A549 (cell line): ENCODE measurements at regions not wholly inside any gene's neighbourhood (a gene's known extent, or its start where the extent isn't known, plus 50 kb on each side); places are given as distances from the start of the nearest gene placed in this dataset.

ENCODE experiments used
- ATAC-seq, 2 experiments: fragments of 200-7000 bp in 1 of 2; fragments of >200 bp in 1 of 2; cut with Nextera tagmentation in 1 of 2; cut with Tn5 transposase in 1 of 2; 3 replicates each; pipeline versions ENCODE4 v1.8.0 to v1.9.1; 2018 to 2020; ENCODE audit warnings: mild to moderate bottlenecking in 1 of 2, moderate library complexity in 1 of 2
- CTCF ChIA-PET: fragments of 300-600 bp; sonication (Branson Sonifier 250); formaldehyde crosslinking; extraction: SDS; loops from one replicate; lab custom pipeline; 2021; ENCODE audit warnings: antibody characterized with exemption, inconsistent platforms; lab: Yijun Ruan, JAX
- POLR2A ChIA-PET: fragments of 350-600 bp; formaldehyde crosslinking; extraction: SDS; loops from one replicate; lab custom pipeline; 2021; ENCODE audit warnings: antibody characterized with exemption, inconsistent platforms; lab: Yijun Ruan, JAX
- DNase-seq, 2 experiments: peaks; one replicate each; pipeline versions ENCODE4 v3.0.0 to v3.0.0-alpha.2; 2011 to 2016; ENCODE audit warnings: low read depth in 1 of 2, low spot score in 1 of 2
- FAIRE-seq: peaks from 2 replicates; lab custom pipeline; 2011; peaks lifted over from hg19 to GRCh38; lab: Jason Lieb, UNC
- H3K27ac ChIP-seq, 2 experiments: fragments of >200 bp; sonication (Bioruptor Twin); formaldehyde crosslinking; 3 replicates each; pipeline ENCODE4 v1.5.1; 2016 to 2017
- H3K4me1 ChIP-seq: fragments of >200 bp; sonication (Bioruptor Twin); formaldehyde crosslinking; 3 replicates; pipeline ENCODE4 v1.6.1; 2016
- H3K4me2 ChIP-seq: fragments of >200 bp; sonication (Bioruptor Twin); formaldehyde crosslinking; 3 replicates; pipeline ENCODE4 v1.6.1; 2016
- H3K4me3 ChIP-seq: fragments of >200 bp; sonication (Bioruptor Twin); formaldehyde crosslinking; 3 replicates; pipeline ENCODE4 v1.5.1; 2016
- H3K9me3 ChIP-seq: fragments of >200 bp; sonication (Bioruptor Twin); formaldehyde crosslinking; 3 replicates; pipeline ENCODE4 v1.6.1; 2016
- CBX8 ChIP-seq: fragments of 200-600 bp; sonication (generic); IDR thresholded peaks from 2 replicates; pipeline ENCODE4 v1.6.1; 2016
- CEBPB ChIP-seq, 2 experiments: fragments of >200 bp in 1 of 2; sonication (Bioruptor Twin) in 1 of 2; formaldehyde crosslinking in 1 of 2; IDR thresholded peaks; 2 replicates each; pipeline ENCODE4 v1.6.1; 2012 to 2016
- CHD4 ChIP-seq: fragments of 200-600 bp; sonication (generic); IDR thresholded peaks from 2 replicates; pipeline ENCODE4 v1.6.1; 2016; ENCODE audit warnings: antibody characterized with exemption, mild to moderate bottlenecking, borderline replicate concordance
- E2F6 ChIP-seq: IDR thresholded peaks from 2 replicates; pipeline ENCODE4 v1.6.1; 2012; ENCODE audit warnings: low read depth, borderline replicate concordance
- EHF ChIP-seq: fragments of 250-450 bp; sonication (Bioruptor Pico); IDR thresholded peaks from 2 replicates; pipeline ENCODE4 v1.5.0; 2020; ENCODE audit warnings: mild to moderate bottlenecking
- EP300 ChIP-seq, 2 experiments: fragments of >200 bp; sonication (Bioruptor Twin); formaldehyde crosslinking; IDR thresholded peaks; 2 replicates in 1 of 2; 3 replicates in 1 of 2; pipeline ENCODE4 v1.6.1; 2016 to 2017
- FOSB ChIP-seq: fragments of 250-450 bp; sonication (Bioruptor Pico); IDR thresholded peaks from 2 replicates; pipeline ENCODE4 v1.5.0; 2020; ENCODE audit warnings: mild to moderate bottlenecking, moderate library complexity
- FOXS1 ChIP-seq: fragments of 250-450 bp; sonication (Bioruptor Pico); IDR thresholded peaks from 2 replicates; pipeline ENCODE4 v1.5.0; 2020; ENCODE audit warnings: mild to moderate bottlenecking, moderate library complexity
- GATA3 ChIP-seq: IDR thresholded peaks from 2 replicates; pipeline ENCODE4 v1.6.1; 2012; ENCODE audit warnings: borderline replicate concordance
- HEYL ChIP-seq: fragments of 250-450 bp; sonication (Bioruptor Pico); IDR thresholded peaks from 2 replicates; pipeline ENCODE4 v1.8.0; 2021; ENCODE audit warnings: mild to moderate bottlenecking, moderate library complexity
- HOXA7 ChIP-seq: fragments of 250-450 bp; sonication (Bioruptor Pico); IDR thresholded peaks from 2 replicates; pipeline ENCODE4 v1.5.0; 2020; ENCODE audit warnings: mild to moderate bottlenecking, moderate library complexity
- JUN ChIP-seq, 2 experiments: fragments of >200 bp; sonication (Bioruptor Twin); formaldehyde crosslinking; IDR thresholded peaks; 2 replicates in 1 of 2; 3 replicates in 1 of 2; pipeline ENCODE4 v1.6.1; 2016 to 2017
- JUNB ChIP-seq: fragments of >200 bp; sonication (Bioruptor Twin); formaldehyde crosslinking; IDR thresholded peaks from 2 replicates; pipeline ENCODE4 v1.6.1; 2016
- KDM1A ChIP-seq: fragments of 200-600 bp; sonication (generic); IDR thresholded peaks from 2 replicates; pipeline ENCODE4 v1.6.1; 2016; ENCODE audit warnings: low read depth, mild to moderate bottlenecking
- MAFK ChIP-seq: fragments of 450-650 bp; IDR thresholded peaks from 2 replicates; pipeline ENCODE4 v1.6.1; 2014; ENCODE audit not compliant: partially characterized antibody
- MAX ChIP-seq: IDR thresholded peaks from 2 replicates; pipeline ENCODE4 v1.6.1; 2012
- MAZ ChIP-seq: fragments of 150-350 bp; IDR thresholded peaks from 2 replicates; pipeline ENCODE4 v1.6.1; 2014; ENCODE audit warnings: antibody characterized with exemption, low read depth, low read length, borderline replicate concordance
- NPAS2 ChIP-seq: fragments of 250-450 bp; sonication (Bioruptor Pico); IDR thresholded peaks from 2 replicates; pipeline ENCODE4 v1.8.0; 2022; ENCODE audit warnings: mild to moderate bottlenecking, moderate library complexity, borderline replicate concordance
- NR3C1 ChIP-seq: fragments of >200 bp; sonication (Bioruptor Twin); formaldehyde crosslinking; IDR thresholded peaks from 3 replicates; pipeline ENCODE4 v1.6.1; 2017
- PBX3 ChIP-seq: IDR thresholded peaks from 2 replicates; pipeline ENCODE4 v1.6.1; 2012
- POLR2A ChIP-seq: IDR thresholded peaks from 2 replicates; pipeline ENCODE4 v1.6.1; 2012; ENCODE audit warnings: mild to moderate bottlenecking, low read length
- POLR2AphosphoS2 ChIP-seq: conservative IDR thresholded peaks from 2 replicates; pipeline ENCODE4 v1.6.1; 2012; ENCODE audit warnings: low read length, improper control_type of control experiment, inconsistent platforms
- RFX5 ChIP-seq: fragments of 450-650 bp; IDR thresholded peaks from 2 replicates; pipeline ENCODE4 v1.7.1; 2014; ENCODE audit warnings: antibody characterized with exemption, mild to moderate bottlenecking, moderate library complexity
- SREBF2 ChIP-seq: fragments of 450-650 bp; IDR thresholded peaks from 2 replicates; pipeline ENCODE4 v1.6.1; 2014; ENCODE audit warnings: mild to moderate bottlenecking, moderate library complexity
- TP53 ChIP-seq: fragments of 250-450 bp; sonication (Bioruptor Pico); IDR thresholded peaks from 2 replicates; pipeline ENCODE4 v1.5.0; 2021; ENCODE audit warnings: mild to moderate bottlenecking, moderate library complexity
- ZFP36 ChIP-seq: fragments of 450-650 bp; IDR thresholded peaks from 2 replicates; pipeline ENCODE4 v1.6.1; 2014; ENCODE audit warnings: borderline replicate concordance; ENCODE audit not compliant: partially characterized antibody
- ZSCAN20 ChIP-seq: fragments of 250-450 bp; sonication (Bioruptor Pico); IDR thresholded peaks from 2 replicates; pipeline ENCODE4 v1.8.0; 2022; ENCODE audit warnings: mild to moderate bottlenecking, moderate library complexity
- WGBS: methylation state at CpG from one replicate; pipeline ENCODE4 v1.1.6; 2017; ENCODE audit errors: missing lambda C conversion rate; 5-methylcytosine and 5-hydroxymethylcytosine counted together
- TF ChIP-seq, protein P1 (sequence below): fragments of >200 bp; sonication (Bioruptor Twin); formaldehyde crosslinking; IDR thresholded peaks from 3 replicates; pipeline ENCODE4 v1.6.1; 2016
- TF ChIP-seq, protein P2 (sequence below): fragments of >200 bp; sonication (Bioruptor Twin); formaldehyde crosslinking; IDR thresholded peaks from 2 replicates; pipeline ENCODE4 v1.6.1; 2016
- TF ChIP-seq, protein P3 (sequence below): fragments of 450-650 bp; IDR thresholded peaks from 2 replicates; pipeline ENCODE4 v1.6.1; 2014; ENCODE audit warnings: antibody characterized with exemption

DNA sequence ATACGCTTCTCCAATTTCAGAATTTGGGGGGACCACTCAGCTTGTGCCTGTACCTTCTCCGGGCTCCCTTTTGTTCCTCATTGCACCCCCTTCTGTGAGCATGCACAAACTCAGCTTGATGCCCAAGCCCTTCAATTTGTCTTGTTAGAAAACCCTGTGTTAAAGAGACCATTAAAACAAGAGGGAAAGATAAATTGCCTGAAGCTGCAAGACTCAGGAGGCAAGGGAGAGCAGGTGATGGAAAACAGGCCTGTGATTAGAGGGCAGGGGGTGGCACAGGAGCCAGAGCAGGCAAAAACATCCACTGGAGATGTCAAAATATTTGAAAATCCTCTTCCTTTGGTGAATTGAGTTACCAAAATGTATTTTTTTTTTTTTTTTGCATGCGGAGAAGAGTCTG is 121.7 kb downstream of the MIAT start:
- ATAC-seq = no peak
- FAIRE-seq = no peak
- Histone ChIP-seq H3K9me3 (0 out of 3 replicates have a peak, but pooled peaks cover 2% of the 10 kb centered on the region), H3K27ac (no peak overlapping the region), H3K4me3 (no peak overlapping the region), H3K4me2 (no peak overlapping the region), H3K4me1 (peaks cover 14% of the 10 kb centered on the region)
- TF ChIP-seq POLR2A = no peak
- TF ChIP-seq MAZ = no peak
- TF ChIP-seq EP300 (IDR thresholded peaks at IDR 0.05) = no peak
- TF ChIP-seq MAFK = no peak
- TF ChIP-seq, protein P1, sequence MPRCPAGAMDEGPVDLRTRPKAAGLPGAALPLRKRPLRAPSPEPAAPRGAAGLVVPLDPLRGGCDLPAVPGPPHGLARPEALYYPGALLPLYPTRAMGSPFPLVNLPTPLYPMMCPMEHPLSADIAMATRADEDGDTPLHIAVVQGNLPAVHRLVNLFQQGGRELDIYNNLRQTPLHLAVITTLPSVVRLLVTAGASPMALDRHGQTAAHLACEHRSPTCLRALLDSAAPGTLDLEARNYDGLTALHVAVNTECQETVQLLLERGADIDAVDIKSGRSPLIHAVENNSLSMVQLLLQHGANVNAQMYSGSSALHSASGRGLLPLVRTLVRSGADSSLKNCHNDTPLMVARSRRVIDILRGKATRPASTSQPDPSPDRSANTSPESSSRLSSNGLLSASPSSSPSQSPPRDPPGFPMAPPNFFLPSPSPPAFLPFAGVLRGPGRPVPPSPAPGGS = no peak
- no peak for TF ChIP-seq HEYL
- no peak for TF ChIP-seq GATA3
- no peak for TF ChIP-seq FOXS1
- no peak for TF ChIP-seq PBX3
- TF ChIP-seq FOSB = no peak
- no peak for TF ChIP-seq MAX
- no peak for TF ChIP-seq NPAS2 (CRISPR knock-in tag)
- TF ChIP-seq JUN (IDR thresholded peaks at IDR 0.05) = no peak
- TF ChIP-seq EHF (CRISPR knock-in tag) = no peak
- no peak for TF ChIP-seq NR3C1
- TF ChIP-seq E2F6 = no peak
- no peak for TF ChIP-seq CHD4
- no peak for TF ChIP-seq POLR2AphosphoS2
- no peak for DNase-seq
- POLR2A ChIA-PET = no interaction called here
- CTCF ChIA-PET = interaction anchor here (1.2 kb wide), 1 partner anchor 103 kb away, joined by 3 read pairs; no protein-coding TSS in a partner anchor
- 87% methylated on average over 3 of the region's 3 CpGs for WGBS

DNA sequence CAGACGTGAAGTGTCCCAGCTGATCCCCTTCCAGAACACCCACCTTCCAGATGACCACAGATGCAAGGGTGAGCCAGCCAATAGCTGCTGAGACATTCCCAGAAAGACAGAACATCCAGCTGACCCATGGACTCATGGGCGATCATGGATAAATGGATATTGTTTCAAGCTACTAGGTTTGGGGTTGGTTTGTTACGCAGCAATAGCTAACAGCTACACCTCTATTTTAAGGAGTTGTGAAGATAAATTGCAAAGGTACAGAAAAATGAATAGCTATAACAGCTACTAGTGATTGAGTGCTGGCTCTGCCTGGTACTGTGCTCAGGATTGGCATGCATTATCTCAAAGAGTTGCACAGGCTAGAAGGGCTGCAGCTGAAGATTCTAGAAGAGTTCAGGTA is 122.5 kb downstream of the MIAT start:
- ChIA-PET POLR2A (no interaction called here), CTCF (interaction anchor here (0.8 to 1.2 kb wide), 2 partner anchors 19 to 103 kb away, joined by 3 read pairs; no protein-coding TSS in a partner anchor)
- no peak for FAIRE-seq
- no peak for ATAC-seq
- 100% methylated on average over 3 of the region's 3 CpGs for WGBS
- H3K9me3 ChIP-seq = 0 out of 3 replicates have a peak, but pooled peaks cover 2% of the 10 kb centered on the region
- no peak for DNase-seq
- H3K4me1 ChIP-seq = peaks cover 14% of the 10 kb centered on the region
- H3K4me3 ChIP-seq = no peak overlapping the region
- TF ChIP-seq CBX8 (no peak), RFX5 (no peak)
- TF ChIP-seq, protein P2, sequence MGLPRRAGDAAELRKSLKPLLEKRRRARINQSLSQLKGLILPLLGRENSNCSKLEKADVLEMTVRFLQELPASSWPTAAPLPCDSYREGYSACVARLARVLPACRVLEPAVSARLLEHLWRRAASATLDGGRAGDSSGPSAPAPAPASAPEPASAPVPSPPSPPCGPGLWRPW = no peak
- TF ChIP-seq, all 56 proteins: peak for 0
- H3K4me2 ChIP-seq = no peak overlapping the region
- H3K27ac ChIP-seq = no peak overlapping the region

- Histone ChIP-seq H3K27ac (no peak overlapping the region), H3K9me3 (0 out of 3 replicates have a peak, but pooled peaks cover 2% of the 10 kb centered on the region), H3K4me1 (peaks cover 14% of the 10 kb centered on the region), H3K4me3 (no peak overlapping the region), H3K4me2 (no peak overlapping the region)
- ChIA-PET POLR2A (no interaction called here), CTCF (interaction anchor here (1.2 kb wide), 1 partner anchor 102 kb away, joined by 3 read pairs; no protein-coding TSS in a partner anchor)
- DNase-seq (no peak), ATAC-seq (no peak), FAIRE-seq (no peak)
- TF ChIP-seq SREBF2 (no peak), FOSB (no peak), ZSCAN20 (CRISPR knock-in tag) (no peak), MAFK (no peak), CEBPB (IDR thresholded peaks at IDR 0.05) (no peak), RFX5 (no peak), JUNB (no peak), PBX3 (no peak), MAZ (no peak), FOXS1 (no peak), TP53 (no peak), ZFP36 (no peak), HOXA7 (CRISPR knock-in tag) (no peak), KDM1A (no peak)
- TF ChIP-seq, protein P3, sequence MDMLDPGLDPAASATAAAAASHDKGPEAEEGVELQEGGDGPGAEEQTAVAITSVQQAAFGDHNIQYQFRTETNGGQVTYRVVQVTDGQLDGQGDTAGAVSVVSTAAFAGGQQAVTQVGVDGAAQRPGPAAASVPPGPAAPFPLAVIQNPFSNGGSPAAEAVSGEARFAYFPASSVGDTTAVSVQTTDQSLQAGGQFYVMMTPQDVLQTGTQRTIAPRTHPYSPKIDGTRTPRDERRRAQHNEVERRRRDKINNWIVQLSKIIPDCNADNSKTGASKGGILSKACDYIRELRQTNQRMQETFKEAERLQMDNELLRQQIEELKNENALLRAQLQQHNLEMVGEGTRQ = no peak
These were observed 123.1 kb downstream of the MIAT start for GRCh38 chr22:26780521-26780920.
